Nucleus accumbens (tissue), 56 donors: ENCODE measurements at regions not wholly inside any gene's neighbourhood (a gene's known extent, or its start where the extent isn't known, plus 50 kb on each side); places are given as distances from the start of the nearest gene placed in this dataset.

Experiments used
- DNase-seq, 56 donors: peaks; one replicate each; lab custom pipeline; 2025; lab: John Stamatoyannopoulos, UW

GRCh38 chrX:149992918-149993317 is 54.6 kb upstream of the EOLA2 start:
- no peak for DNase-seq

- DNase-seq, result no peak
Measured at GRCh38 chrX:149993989-149994388, 55.7 kb upstream of the EOLA2 start.

- DNase-seq, result no peak
Measured at GRCh38 chrX:149996515-149996914, 58.2 kb upstream of the EOLA2 start.

- DNase-seq, result no peak
Measured at GRCh38 chrX:150005027-150005426, 66.7 kb upstream of the EOLA2 start.

- DNase-seq, result no peak
Measured at GRCh38 chrX:150007356-150007755, 69.1 kb upstream of the EOLA2 start.

GRCh38 chrX:150012647-150013381 is 74.5 kb upstream of the EOLA2 start:
- DNase-seq, result no peak

GRCh38 chrX:150014525-150014924 is 76.2 kb upstream of the EOLA2 start:
- DNase-seq, result no peak

GRCh38 chrX:150017868-150018267 is 79.6 kb upstream of the EOLA2 start:
- DNase-seq, result no peak

GRCh38 chrX:150018931-150019361 is 80.7 kb upstream of the EOLA2 start:
- no peak for DNase-seq

GRCh38 chrX:150028692-150029091 is 90.4 kb upstream of the EOLA2 start:
- no peak for DNase-seq

- no peak for DNase-seq
Measured at GRCh38 chrX:150032742-150033141, 94.5 kb upstream of the EOLA2 start.

- no peak for DNase-seq
Measured at GRCh38 chrX:150034788-150035187, 96.5 kb upstream of the EOLA2 start.

GRCh38 chrX:150035531-150035930 is 97.2 kb upstream of the EOLA2 start:
- DNase-seq, result no peak

- no peak for DNase-seq
Measured at GRCh38 chrX:150036181-150036580, 97.9 kb upstream of the EOLA2 start.

GRCh38 chrX:150036641-150037040 is 98.3 kb upstream of the EOLA2 start:
- DNase-seq, result no peak

- no peak for DNase-seq
Measured at GRCh38 chrX:150037041-150037440, 98.8 kb upstream of the EOLA2 start.

GRCh38 chrX:150038315-150038714 is 100.0 kb upstream of the EOLA2 start:
- no peak for DNase-seq

GRCh38 chrX:150038986-150039599 is 100.8 kb upstream of the EOLA2 start:
- DNase-seq, result no peak

- no peak for DNase-seq
Measured at GRCh38 chrX:150041208-150041607, 102.9 kb upstream of the EOLA2 start.

GRCh38 chrX:150044556-150044955 is 106.3 kb upstream of the EOLA2 start:
- DNase-seq, result no peak

- DNase-seq, result no peak
Measured at GRCh38 chrX:150047818-150048217, 109.5 kb upstream of the EOLA2 start.

GRCh38 chrX:150049647-150050046 is 111.4 kb upstream of the EOLA2 start:
- no peak for DNase-seq
